Right lobe of liver (tissue), 6 donors: ENCODE measurements at regions not wholly inside any gene's neighbourhood (a gene's known extent, or its start where the extent isn't known, plus 50 kb on each side); places are given as distances from the start of the nearest gene placed in this dataset.

Experiments
- ATAC-seq, 4 donors: fragments of 200-7000 bp; cut with Tn5 transposase; one replicate each; pipeline ENCODE4 v1.9.1; 2020; ENCODE audit warnings: mild to moderate bottlenecking in 4 of 4, moderate library complexity in 4 of 4
- DNase-seq, 3 donors: peaks; one replicate each; pipeline ENCODE4 v3.0.0-alpha.2; 2020
- H3K27ac ChIP-seq, 3 donors: fragments of 200-600 bp; one replicate each; pipeline ENCODE4 v1.8.0; 2022
- H3K27me3 ChIP-seq, 2 donors: fragments of 200-600 bp; one replicate each; pipeline ENCODE4 v1.8.0; 2022
- H3K36me3 ChIP-seq, 4 donors: fragments of 200-600 bp; sonication (generic) in 1 of 4; one replicate each; pipeline versions ENCODE4 v1.5.1 to v1.8.0; 2017 to 2022; ENCODE audit warnings: control low read depth in 1 of 4
- H3K4me1 ChIP-seq, 4 donors: fragments of 200-600 bp; sonication (generic) in 1 of 4; one replicate each; pipeline versions ENCODE4 v1.5.1 to v1.8.0; 2017 to 2022; ENCODE audit warnings: control low read depth in 1 of 4
- H3K4me3 ChIP-seq, 3 donors: fragments of 200-600 bp; one replicate each; pipeline ENCODE4 v1.8.0; 2022
- H3K9me3 ChIP-seq, 4 donors: fragments of 200-600 bp; sonication (generic) in 1 of 4; one replicate each; pipeline versions ENCODE4 v1.5.1 to v1.8.0; 2017 to 2022; ENCODE audit warnings: control low read depth in 1 of 4
- POLR2A ChIP-seq: fragments of 450-650 bp; IDR thresholded peaks from one replicate; pipeline ENCODE4 v1.6.1; 2017; ENCODE audit warnings: antibody characterized with exemption, mild to moderate bottlenecking
- WGBS: methylation state at CpG from one replicate; pipeline ENCODE4 v1.1.6; 2018; ENCODE audit warnings: low coverage, low lambda C conversion rate; ENCODE audit not compliant: insufficient coverage; ENCODE audit errors: missing lambda C conversion rate; 5-methylcytosine and 5-hydroxymethylcytosine counted together
- intact Hi-C, 2 donors: fragments of 100-400 bp; cut with DNase I; formaldehyde crosslinking; loops; one replicate each; pipeline versions ENCODE4 v1.11.2 to v1.14.1; 2022
- TF ChIP-seq, protein P1 (sequence below), 4 donors: fragments of 200-600 bp in 3 of 4; fragments of 450-650 bp in 1 of 4; IDR thresholded peaks; one replicate each; pipeline versions ENCODE4 v1.5.1 to v1.8.0; 2016 to 2022; ENCODE audit warnings: antibody characterized with exemption in 4 of 4, mild to moderate bottlenecking in 2 of 4
- donor health status: DM: no; HTN: yes; CAD: no.
- donor health status: DM: no; HTN: no; CAD: no.
- donor health status: DM: no; HTN: no; CAD: no.
- donor health status: DM: no; HTN: yes; CAD: no.
- donor health status: DM: no; HTN: yes; CAD: no.

DNA sequence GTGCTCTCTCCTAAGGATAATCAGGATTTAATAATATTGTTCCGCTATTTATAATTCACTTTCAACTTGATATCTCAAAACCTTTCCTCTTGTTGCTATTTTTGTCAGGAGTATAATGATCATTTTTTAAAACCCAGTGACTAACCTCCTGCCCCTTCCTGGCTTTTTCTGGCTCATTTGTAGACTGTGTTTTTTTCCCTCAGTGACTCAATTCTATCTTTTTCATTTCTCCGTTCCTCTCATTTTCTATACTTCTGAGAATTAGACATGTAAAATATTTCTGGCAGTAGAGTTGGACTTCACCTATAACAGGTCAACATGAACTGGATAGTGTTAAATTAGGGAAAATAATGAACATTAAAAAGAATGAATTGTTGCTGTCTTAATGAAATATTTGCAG is 490.7 kb downstream of the EDEM1 start:
- peak in 1 of 4 donors; percentile 28 for ATAC-seq
- Histone ChIP-seq H3K36me3 (no peaks in the 10 kb centered on the region), H3K4me1 (no peaks in the 10 kb centered on the region), H3K27me3 (no peaks in the 10 kb centered on the region), H3K27ac (no peak overlapping the region), H3K4me3 (no peak overlapping the region), H3K9me3 (no peaks in the 10 kb centered on the region)
- DNase-seq, result no peak
- intact Hi-C loops, result no loop called here
- TF ChIP-seq, protein P1, sequence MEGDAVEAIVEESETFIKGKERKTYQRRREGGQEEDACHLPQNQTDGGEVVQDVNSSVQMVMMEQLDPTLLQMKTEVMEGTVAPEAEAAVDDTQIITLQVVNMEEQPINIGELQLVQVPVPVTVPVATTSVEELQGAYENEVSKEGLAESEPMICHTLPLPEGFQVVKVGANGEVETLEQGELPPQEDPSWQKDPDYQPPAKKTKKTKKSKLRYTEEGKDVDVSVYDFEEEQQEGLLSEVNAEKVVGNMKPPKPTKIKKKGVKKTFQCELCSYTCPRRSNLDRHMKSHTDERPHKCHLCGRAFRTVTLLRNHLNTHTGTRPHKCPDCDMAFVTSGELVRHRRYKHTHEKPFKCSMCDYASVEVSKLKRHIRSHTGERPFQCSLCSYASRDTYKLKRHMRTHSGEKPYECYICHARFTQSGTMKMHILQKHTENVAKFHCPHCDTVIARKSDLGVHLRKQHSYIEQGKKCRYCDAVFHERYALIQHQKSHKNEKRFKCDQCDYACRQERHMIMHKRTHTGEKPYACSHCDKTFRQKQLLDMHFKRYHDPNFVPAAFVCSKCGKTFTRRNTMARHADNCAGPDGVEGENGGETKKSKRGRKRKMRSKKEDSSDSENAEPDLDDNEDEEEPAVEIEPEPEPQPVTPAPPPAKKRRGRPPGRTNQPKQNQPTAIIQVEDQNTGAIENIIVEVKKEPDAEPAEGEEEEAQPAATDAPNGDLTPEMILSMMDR (IDR thresholded peaks at IDR 0.05), result no peak
- 64% methylated on average over 2 of the region's 2 CpGs for WGBS

DNA sequence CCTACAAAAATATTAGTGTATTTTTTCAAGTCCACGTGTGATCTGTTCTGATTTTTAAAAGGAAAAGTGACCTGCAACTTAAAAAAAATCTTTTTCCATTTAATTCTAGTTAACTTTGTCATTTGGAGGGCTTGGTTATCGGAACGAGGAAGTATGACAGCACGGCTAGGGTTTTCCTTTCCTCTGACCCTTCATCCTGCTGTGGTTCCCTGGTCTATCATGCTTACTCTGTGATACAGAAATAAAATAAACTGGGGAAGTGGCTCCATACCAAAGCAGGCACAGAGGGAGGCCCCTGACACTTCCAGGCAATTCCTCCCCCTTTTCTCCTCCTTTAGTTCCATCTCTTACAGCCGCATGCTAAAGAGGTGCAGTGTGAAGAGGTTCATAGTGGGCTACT is 491.3 kb downstream of the EDEM1 start:
- intact Hi-C loops, result no loop called here
- H3K36me3 ChIP-seq, result no peaks in the 10 kb centered on the region
- H3K4me3 ChIP-seq, result no peak overlapping the region
- H3K27me3 ChIP-seq, result no peaks in the 10 kb centered on the region
- H3K9me3 ChIP-seq, result no peaks in the 10 kb centered on the region
- TF ChIP-seq, protein P1 (IDR thresholded peaks at IDR 0.05), result no peak
- TF ChIP-seq POLR2A, result no peak
- ATAC-seq (peak; percentile 36 to 73 (median 49)), DNase-seq (no peak)
- no peaks in the 10 kb centered on the region for H3K4me1 ChIP-seq
- no peak overlapping the region for H3K27ac ChIP-seq
- 50% methylated on average over 5 of the region's 5 CpGs for WGBS

DNA sequence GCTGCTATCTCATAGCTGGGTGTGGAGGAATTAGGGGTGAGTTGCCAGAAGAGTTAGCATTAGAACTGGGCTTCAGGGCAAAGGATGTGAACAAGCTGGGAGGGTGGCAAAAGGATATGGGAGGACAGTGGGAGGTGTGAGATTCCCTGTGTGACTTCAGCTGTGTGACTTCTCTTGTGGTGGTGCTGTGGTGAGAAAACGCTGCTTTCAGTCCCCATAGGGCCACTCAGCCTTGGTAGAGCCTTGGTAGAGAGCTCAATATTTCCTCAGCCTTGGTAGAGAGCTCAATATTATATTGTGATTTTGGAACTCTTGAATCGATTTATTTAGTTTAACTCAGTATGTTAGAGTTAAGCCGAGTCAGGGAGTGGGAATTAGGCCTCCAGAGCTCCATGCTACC is 499.7 kb downstream of the EDEM1 start:
- 21% methylated on average over 2 of the region's 3 CpGs for WGBS
- DNase-seq (no peak), ATAC-seq (no peak)
- Histone ChIP-seq H3K27me3 (no peaks in the 10 kb centered on the region), H3K4me3 (no peak overlapping the region), H3K4me1 (no peaks in the 10 kb centered on the region), H3K9me3 (no peaks in the 10 kb centered on the region), H3K36me3 (no peaks in the 10 kb centered on the region), H3K27ac (no peak overlapping the region)
- intact Hi-C loops, result no loop called here
- no peak for TF ChIP-seq POLR2A
- TF ChIP-seq, protein P1 (IDR thresholded peaks at IDR 0.05), result no peak

DNA sequence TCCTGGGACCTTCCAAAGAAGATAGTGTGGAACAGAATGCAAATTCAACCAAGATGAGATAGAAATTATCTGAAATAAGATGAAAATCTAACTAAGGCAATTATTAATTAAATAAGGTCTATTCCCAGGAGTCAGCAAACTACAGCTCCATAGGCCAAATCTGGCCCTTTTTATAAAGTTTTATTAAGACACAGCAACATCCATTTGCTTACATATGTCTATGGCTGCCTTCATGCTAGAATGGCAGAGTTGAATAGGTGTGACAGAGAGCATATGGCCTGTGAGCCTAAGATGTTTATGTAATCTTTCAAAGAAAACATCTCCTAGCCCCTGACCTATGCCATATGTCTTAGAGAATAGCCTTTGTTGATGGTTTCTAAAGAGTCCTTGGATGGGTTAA is 503.0 kb downstream of the EDEM1 start:
- H3K36me3 ChIP-seq, result no peaks in the 10 kb centered on the region
- no peaks in the 10 kb centered on the region for H3K27me3 ChIP-seq
- no peak overlapping the region for H3K4me3 ChIP-seq
- intact Hi-C loops, result no loop called here
- H3K4me1 ChIP-seq, result no peaks in the 10 kb centered on the region
- H3K9me3 ChIP-seq, result no peaks in the 10 kb centered on the region
- DNase-seq, result no peak
- TF ChIP-seq, protein P1 (IDR thresholded peaks at IDR 0.05), result no peak
- no peak for TF ChIP-seq POLR2A
- no peak overlapping the region for H3K27ac ChIP-seq
- no peak for ATAC-seq

DNA sequence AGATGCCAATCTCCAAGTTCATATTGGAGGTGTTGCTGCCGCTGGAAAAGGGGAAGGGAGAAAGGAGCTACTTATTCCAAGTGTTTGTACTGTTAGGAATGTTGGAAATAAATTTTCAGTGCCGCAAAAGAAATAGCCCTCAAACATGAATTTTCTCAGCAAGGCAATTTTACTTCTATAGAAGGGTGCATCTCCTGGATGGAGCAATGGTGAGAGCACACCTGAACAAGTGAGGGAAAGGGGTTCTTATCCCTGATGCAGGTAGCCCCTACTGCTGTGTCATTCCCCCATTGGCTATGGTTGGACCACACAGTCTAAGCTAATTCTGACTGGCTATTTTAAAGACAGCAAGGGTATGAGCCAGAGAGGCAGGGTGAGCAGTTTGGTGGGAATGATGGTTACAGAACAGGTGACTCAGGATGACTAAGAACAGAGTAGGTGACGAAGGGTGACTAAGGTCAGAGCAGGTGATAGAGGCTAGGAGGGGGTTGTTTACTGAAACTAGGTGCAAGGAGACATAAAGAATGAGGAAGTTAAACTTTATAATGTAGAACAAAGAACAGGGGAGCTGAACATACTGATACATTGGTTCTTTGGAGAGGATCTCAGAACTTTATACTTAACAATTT is 503.5 kb downstream of the EDEM1 start:
- intact Hi-C loops, result no loop called here
- DNase-seq (no peak), ATAC-seq (no peak)
- Histone ChIP-seq H3K27ac (no peak overlapping the region), H3K4me1 (no peaks in the 10 kb centered on the region), H3K9me3 (no peaks in the 10 kb centered on the region), H3K36me3 (no peaks in the 10 kb centered on the region), H3K4me3 (no peak overlapping the region), H3K27me3 (no peaks in the 10 kb centered on the region)
- no peak for TF ChIP-seq POLR2A
- TF ChIP-seq, protein P1 (IDR thresholded peaks at IDR 0.05), result no peak
- 73% methylated on average over 3 of the region's 3 CpGs for WGBS
